ENCODE measurements at regions not wholly inside any gene's neighbourhood (a gene's known extent, or its start where the extent isn't known, plus 50 kb on each side); places are given as distances from the start of the nearest gene placed in this dataset.

GRCh38 chr3:22907796-22908195 lies 295.3 kb upstream of the UBE2E2 start:
- no peak for ATAC-seq

GRCh38 chr3:22908989-22909507 lies 294.1 kb upstream of the UBE2E2 start:
- ATAC-seq: no peak

GRCh38 chr3:22916933-22917332 lies 286.2 kb upstream of the UBE2E2 start:
- no peak for ATAC-seq

GRCh38 chr3:22920006-22920405 lies 283.1 kb upstream of the UBE2E2 start:
- no peak for ATAC-seq

- no peak for ATAC-seq
Measured at GRCh38 chr3:22922317-22922716, 280.8 kb upstream of the UBE2E2 start.

- no peak for ATAC-seq
Measured at GRCh38 chr3:22923711-22924110, 279.4 kb upstream of the UBE2E2 start.

GRCh38 chr3:22928216-22929110 lies 274.7 kb upstream of the UBE2E2 start:
- ATAC-seq: no peak

GRCh38 chr3:22933051-22933840 lies 269.9 kb upstream of the UBE2E2 start:
- no peak for ATAC-seq

- no peak for ATAC-seq
Measured at GRCh38 chr3:22933841-22934116, 269.3 kb upstream of the UBE2E2 start.

GRCh38 chr3:22935040-22935439 lies 268.1 kb upstream of the UBE2E2 start:
- ATAC-seq: peak; percentile 79

- ATAC-seq: no peak
Measured at GRCh38 chr3:22937536-22937935, 265.6 kb upstream of the UBE2E2 start.

GRCh38 chr3:22938739-22939138 lies 264.4 kb upstream of the UBE2E2 start:
- ATAC-seq: no peak

GRCh38 chr3:22939349-22939748 lies 263.8 kb upstream of the UBE2E2 start:
- ATAC-seq: peak; percentile 20

- ATAC-seq: no peak
Measured at GRCh38 chr3:22940285-22940684, 262.8 kb upstream of the UBE2E2 start.

GRCh38 chr3:22942981-22943380 lies 260.1 kb upstream of the UBE2E2 start:
- ATAC-seq: no peak

- ATAC-seq: no peak
Measured at GRCh38 chr3:22947851-22948250, 255.3 kb upstream of the UBE2E2 start.

GRCh38 chr3:22951910-22952309 lies 251.2 kb upstream of the UBE2E2 start:
- ATAC-seq: no peak

GRCh38 chr3:22952860-22953259 lies 250.3 kb upstream of the UBE2E2 start:
- ATAC-seq: no peak

GRCh38 chr3:22959593-22959992 lies 243.5 kb upstream of the UBE2E2 start:
- ATAC-seq: no peak

- ATAC-seq: no peak
Measured at GRCh38 chr3:22960105-22960984, 242.8 kb upstream of the UBE2E2 start.

- no peak for ATAC-seq
Measured at GRCh38 chr3:22962244-22962643, 240.9 kb upstream of the UBE2E2 start.

- ATAC-seq: no peak
Measured at GRCh38 chr3:22966349-22966748, 236.8 kb upstream of the UBE2E2 start.

GRCh38 chr3:22969276-22969675 lies 233.9 kb upstream of the UBE2E2 start:
- no peak for ATAC-seq

Data from esophagus mucosa (tissue), 1 donor.